Activated naive CD8-positive, alpha-beta T cell treated with anti-CD3 and anti-CD28 coated beads, Interleukin-2, amount 50 U/mL, for 16 hours (primary cell): ENCODE measurements at regions not wholly inside any gene's neighbourhood (a gene's known extent, or its start where the extent isn't known, plus 50 kb on each side); places are given as distances from the start of the nearest gene placed in this dataset.

Source experiments
- DNase-seq: peaks from one replicate; pipeline ENCODE4 v3.0.0-alpha.2; 2020; ENCODE audit warnings: low read depth, low spot score

- no peak for DNase-seq
Observed at GRCh38 chr3:43950775-43951174, 260.0 kb downstream of the ABHD5 start.

GRCh38 chr3:43951813-43952212, 261.1 kb downstream of the ABHD5 start:
- DNase-seq = no peak

GRCh38 chr3:43953380-43953779, 262.6 kb downstream of the ABHD5 start:
- no peak for DNase-seq

GRCh38 chr3:43953814-43954692, 263.3 kb downstream of the ABHD5 start:
- no peak for DNase-seq

GRCh38 chr3:43956945-43957344, 266.2 kb downstream of the ABHD5 start:
- no peak for DNase-seq

- no peak for DNase-seq
Observed at GRCh38 chr3:43957553-43957952, 266.8 kb downstream of the ABHD5 start.

GRCh38 chr3:43958005-43958770, 267.4 kb downstream of the ABHD5 start:
- no peak for DNase-seq

DNA sequence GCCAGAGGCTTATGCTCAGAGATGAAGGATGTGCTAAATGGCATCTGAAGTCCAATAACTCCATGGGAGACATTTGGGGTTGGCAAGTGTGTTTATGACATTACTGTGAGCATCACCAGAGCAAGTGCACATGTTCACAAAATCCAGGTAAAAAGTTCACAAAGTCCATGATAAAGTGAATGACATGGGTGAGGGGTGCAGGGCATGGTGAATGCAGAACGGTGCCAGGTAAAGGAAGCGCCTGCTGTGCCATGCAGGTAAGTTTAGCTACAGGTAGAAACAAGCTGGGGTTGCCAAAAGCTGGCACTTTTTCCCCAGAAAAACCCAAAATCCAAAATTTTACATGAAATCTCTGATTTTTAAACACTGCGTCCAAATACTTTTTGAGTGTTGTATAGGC, 268.2 kb downstream of the ABHD5 start:
- DNase-seq = no peak

DNA sequence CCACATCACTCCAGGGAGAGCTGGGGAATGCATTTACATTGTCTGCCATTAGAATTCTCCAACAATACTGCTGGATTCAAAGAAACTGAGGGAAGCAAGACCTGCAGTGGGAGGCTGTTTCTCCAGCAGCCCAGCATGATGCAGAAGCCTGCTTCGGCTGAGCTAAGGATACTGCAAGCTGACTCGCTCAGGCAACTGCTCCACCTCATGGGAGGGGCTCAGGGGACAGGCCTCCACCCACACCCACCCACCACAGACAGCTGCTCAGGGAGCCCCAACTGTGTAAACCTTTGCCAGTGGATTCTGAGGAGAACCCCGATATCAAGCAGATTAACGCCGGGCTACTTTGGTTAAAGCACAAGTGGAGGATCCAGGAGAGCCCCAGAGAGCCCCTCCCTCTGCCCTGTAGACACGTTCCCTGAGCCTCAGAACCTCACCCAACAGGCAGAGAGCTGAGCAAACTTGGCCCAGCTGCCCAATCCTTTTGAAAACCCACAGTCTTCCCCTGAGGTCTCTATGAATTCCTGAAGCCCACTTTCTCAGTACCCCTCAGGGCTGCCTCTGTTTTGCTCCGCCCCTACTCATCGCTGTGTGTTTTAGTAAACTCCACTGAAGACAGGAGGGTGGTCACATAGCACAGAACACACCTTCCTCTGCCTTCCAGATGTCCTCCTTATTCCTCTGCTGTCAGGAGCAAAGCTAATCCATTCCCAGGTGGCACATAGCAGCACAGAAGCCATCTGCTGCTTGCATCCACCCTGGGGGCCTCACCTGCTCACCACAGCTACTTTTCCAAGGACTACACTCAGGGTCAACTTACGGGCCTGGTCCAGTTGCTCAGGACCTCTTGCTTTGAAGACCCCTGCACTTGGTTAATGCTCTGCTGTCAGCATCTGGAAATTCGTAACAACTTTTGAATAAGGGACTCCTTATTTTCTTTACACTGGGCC, 269.0 kb downstream of the ABHD5 start:
- no peak for DNase-seq

- DNase-seq = no peak
Observed at GRCh38 chr3:43960448-43960840, 269.7 kb downstream of the ABHD5 start.

DNA sequence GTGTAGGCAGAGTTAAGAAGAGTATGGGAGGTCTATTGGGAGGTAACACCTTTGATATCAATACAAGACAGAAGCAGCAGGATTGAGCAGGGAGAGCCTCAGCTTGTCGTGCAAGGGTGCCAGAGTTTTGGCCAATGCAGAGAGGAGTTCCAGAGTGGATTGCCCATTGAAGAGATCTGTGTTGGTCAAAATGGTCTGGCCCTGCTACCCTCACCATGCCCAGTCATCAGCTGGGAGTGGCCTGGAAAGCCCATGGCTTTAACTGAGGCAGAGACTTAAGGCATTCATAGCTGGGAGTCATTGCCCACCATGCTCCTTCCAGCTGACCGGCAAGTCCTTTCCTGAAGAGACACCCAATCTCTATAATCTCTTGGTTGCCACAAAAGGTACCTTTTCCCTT, 271.3 kb downstream of the ABHD5 start:
- DNase-seq = no peak

DNA sequence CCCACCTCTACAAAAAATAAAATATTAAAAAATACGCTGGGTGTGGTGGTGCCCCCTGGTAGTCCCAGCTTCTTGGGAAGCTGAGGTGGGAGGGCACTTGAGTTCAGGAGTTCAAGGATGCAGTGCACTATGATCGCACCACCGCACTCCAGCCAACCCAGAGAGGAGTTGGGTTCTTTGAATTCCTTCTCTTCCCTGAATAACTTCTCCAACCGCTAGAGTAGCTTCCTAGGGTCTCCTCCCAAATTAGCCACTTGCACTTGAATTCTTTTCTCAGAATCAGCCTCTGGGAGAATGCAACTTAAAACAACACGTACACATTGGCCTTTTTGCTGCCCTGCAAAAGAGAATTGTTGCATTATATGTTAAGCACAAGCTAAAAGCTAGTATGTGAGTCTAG, 272.5 kb downstream of the ABHD5 start:
- DNase-seq = no peak

DNA sequence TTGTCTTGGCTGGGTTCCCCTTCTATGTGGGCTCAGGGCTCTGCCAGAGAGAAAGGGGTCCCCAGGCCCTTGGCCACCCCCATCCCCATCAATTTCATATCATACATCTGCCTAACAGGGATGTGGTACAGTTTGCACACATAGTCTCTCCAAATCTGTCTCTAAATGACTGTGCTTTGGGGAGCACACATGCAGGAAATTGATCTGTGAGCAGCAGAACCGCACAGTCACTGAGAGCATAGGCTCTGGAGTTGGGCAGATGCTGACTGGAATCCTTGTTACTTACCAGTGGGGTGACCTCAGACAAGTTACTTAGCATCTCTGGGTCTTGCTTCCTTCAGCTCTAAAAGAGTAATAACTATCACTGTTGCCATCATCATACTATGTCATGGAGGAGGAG, 273.9 kb downstream of the ABHD5 start:
- no peak for DNase-seq

- DNase-seq = no peak
Observed at GRCh38 chr3:43965656-43966055, 274.9 kb downstream of the ABHD5 start.

- DNase-seq = no peak
Observed at GRCh38 chr3:43966126-43966525, 275.4 kb downstream of the ABHD5 start.

- no peak for DNase-seq
Observed at GRCh38 chr3:43966530-43966929, 275.2 kb upstream of the TOPAZ1 start.

- no peak for DNase-seq
Observed at GRCh38 chr3:43968465-43968864, 273.2 kb upstream of the TOPAZ1 start.

DNA sequence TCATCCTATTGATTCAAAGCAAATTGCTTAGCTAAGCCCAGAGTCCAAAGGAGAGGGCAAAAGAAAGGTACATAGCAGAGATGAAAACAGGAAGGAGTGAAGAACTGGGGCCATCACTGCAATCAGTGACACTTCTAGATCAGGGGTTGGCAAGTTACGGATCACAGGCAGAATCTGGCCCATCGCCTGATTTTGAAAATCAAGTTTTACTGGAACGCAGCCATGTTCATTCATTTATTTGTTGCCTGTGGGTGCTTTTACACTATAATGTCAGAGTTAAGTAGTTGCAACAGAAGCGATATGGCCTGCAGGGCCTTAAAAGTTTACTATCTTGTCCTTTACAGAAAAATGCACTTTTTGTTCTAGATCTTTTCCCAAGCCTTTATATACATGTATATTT, 271.7 kb upstream of the TOPAZ1 start:
- DNase-seq = no peak

DNA sequence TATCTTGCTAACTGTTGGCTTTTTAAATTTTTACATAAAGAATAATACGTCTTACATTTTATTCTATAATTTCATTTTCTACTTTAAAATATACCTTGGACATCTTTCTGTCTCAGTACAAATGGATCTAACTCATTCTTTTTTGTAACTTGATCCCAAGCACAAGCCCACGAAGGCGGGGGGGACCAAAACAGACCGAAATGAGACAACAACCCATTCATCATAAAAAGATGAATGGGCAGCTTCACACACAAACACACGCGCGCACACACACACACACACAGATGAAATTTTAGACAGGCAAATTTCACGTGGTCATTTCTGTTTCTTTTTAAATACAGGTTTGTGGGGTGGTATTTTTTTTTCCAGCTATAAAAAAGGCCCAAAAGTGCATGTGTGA, 271.3 kb upstream of the TOPAZ1 start:
- no peak for DNase-seq

DNA sequence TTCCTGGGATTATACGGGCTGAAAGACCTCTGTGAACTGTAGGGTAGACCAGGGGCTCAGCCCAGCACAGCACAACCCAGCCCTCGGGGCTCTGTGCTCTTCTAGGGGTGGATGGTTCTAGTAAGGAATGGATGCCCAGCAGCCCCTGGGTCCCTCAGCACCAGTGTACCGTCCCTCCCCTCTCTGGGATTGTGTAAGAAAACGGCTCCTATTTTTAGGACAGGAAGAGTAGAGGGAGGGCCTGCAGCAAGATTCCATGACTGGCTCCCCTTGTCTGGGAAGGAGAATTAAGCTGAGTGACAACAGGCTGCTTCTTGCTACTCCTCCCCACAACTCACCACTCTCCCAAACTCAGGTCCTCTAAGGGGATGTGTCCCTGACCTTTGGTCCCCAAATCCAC, 270.8 kb upstream of the TOPAZ1 start:
- no peak for DNase-seq

DNA sequence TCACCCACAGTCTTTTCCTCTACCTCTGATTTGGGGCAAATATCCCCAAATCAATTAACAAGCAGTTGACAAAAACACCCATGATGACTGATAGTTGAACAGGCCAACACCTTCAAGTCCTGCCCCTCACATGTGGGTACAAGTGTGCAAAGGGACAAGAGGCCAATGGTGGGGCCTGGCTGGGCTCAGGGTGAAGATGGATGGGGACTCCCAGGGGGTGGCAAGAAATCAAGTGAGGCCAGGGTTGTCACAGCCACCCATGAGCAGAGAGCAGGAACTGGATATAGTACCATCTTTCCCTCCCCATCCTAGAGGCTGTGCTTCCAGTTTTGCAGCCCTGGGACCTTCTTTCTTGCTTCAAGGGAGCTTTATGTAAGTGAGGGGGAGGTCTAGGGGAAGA, 270.2 kb upstream of the TOPAZ1 start:
- no peak for DNase-seq

DNA sequence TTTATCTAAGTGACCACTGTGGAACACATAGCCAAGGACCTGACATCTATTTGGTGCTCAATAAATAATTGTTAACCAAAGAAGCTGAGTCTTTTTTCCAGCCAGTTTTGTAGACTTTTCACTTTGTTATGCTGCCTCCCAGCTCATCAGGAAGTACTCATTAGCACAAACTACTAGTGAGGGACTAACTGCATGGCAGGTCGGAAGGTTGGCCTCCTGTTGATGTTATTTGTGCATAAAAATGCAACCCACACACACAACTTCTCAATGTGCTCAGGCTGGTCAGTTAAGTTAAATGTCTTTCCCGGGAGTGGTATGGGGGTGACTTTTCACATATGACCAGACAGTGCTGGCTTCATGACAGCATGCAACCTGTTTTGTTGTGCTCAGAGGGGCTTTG, 263.0 kb upstream of the TOPAZ1 start:
- no peak for DNase-seq
